NCI-H460 (cell line): ENCODE measurements at regions not wholly inside any gene's neighbourhood (a gene's known extent, or its start where the extent isn't known, plus 50 kb on each side); places are given as distances from the start of the nearest gene placed in this dataset.

Experiments
- DNase-seq: peaks from one replicate; pipeline ENCODE4 v3.0.0-alpha.2; 2016; ENCODE audit warnings: low read depth; ENCODE audit errors: extremely low read depth

DNA sequence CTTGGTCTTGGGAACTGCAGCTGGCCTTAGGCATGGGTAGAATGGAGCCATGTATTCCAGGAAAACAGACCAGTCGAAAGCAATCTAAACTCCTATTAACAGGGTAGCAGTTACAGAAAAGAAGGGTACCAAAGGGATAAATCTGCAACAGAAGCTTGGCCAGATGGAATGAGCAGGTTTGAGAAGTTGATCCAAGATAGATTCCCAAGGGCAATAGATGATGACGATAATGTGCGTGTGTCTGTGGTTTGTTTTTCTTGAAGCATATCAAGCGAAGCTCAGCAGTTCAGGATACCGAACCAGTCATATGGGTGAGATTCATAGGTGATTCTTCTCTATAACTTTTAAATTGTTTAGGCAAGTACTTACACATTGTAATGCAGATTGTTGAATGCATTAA lies 203.8 kb upstream of the SEMA6D start:
- DNase-seq, result no peak

DNA sequence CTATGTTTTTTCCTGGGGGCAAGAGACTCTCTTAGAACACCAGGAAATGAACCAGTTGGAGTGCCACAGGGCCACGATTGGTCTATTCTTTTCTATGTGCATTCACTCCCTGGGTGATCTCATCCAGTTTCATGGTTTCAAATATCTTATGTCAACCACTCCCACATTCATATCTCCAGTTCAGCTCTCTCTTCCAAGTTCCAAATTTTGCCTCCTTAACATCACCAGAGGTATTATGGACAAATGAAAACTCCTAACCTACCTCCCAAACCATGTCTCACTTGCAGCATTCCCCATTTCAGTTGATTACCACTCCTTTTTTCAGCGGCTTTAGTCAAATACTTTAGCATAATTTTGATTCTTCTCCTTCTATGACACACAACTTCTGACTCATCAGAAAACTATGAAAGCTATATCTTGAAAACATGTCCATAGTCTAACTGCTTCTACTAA lies 203.1 kb upstream of the SEMA6D start:
- DNase-seq, result no peak

DNA sequence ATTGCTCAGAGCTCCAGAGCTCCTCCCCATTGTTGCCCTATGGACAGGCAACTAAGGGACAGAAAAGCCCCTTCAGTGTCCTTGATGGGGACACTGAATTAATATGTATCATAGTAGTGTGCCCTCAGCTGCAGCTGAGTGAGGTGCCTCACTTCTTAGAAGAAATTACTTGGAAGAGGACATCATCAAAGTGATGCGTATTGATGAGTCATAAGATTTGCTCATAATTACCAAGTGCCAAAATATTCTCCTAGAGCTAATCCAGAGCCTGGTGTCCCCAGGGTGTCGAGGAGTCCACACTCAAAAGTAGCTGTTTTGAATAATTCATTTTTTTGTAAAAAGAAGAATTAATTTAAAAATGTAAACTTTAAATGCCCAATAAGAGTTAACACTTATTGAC lies 200.7 kb upstream of the SEMA6D start:
- no peak for DNase-seq

DNA sequence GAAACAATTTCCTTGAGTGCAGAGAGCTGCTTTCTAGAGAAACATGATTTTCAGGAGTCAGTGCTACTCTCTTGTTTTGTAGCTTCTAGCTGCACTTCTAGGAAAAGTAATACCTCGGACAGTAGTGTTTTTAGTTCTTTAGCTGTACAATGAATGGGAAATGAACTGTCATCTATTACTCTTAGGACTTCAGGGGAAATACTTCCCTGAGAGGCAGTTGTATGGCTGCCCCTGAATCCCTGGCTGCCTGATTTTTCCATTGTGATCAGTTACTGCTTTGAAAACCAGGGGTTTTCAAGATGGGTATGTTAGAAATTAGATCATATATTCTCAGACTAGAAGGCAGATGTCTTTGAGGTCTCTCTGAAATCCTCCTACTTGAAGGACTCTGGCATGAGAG lies 200.3 kb upstream of the SEMA6D start:
- no peak for DNase-seq

DNA sequence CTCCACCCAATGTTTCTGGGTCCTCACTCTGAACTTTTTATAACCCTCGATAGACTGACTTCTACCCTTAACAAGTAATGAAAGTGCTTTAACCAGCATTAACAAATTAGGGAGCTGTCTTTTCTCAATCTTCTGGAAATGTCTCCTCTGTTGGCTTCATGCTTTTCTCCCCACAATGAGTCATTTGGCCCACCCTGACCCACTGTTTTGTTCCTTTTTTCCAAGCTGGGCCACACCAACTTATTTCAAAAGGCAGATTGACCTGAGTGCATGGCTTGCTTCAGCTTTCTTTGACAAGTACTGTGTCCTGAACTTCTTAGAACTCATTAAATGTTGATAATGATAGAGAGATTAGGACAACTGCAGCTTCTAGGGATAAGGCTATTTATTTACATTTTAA lies 199.6 kb upstream of the SEMA6D start:
- DNase-seq, result no peak

DNA sequence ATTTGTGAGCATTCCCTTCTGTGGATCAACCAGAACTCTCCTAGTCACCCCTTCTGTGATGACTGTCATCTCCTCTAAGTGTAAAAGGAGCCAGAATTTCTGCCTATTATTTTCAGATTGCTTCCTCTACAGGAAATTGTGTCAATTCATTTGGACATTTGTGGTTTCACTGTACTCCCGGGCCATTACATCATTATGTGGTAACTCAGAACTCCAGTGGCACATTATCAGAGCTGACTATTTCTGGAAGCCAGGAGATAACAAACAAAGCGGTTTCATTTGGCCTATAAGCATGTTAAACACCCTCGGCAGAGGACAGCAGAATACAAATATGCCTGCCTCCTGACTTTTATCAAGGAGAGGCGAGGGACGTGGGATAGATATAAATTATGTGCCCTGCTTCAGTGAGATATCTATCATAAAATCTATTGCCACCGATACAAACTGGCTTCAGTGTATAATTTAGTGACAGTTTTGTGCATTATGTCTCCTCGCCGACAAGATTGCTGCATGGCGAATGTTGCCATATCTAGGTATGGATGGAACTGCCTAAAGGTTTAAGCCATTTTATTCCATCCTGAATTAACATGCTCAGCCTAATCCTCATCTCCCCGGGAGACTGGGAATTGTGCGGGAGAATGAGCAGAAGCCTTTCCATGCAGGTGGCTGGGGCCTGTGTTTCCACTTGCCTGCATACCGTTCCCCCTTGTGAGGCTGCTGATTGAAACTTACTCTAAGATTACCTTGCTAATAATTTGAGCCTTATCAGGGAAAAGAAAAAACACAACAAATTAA lies 193.4 kb upstream of the SEMA6D start:
- DNase-seq, result no peak

DNA sequence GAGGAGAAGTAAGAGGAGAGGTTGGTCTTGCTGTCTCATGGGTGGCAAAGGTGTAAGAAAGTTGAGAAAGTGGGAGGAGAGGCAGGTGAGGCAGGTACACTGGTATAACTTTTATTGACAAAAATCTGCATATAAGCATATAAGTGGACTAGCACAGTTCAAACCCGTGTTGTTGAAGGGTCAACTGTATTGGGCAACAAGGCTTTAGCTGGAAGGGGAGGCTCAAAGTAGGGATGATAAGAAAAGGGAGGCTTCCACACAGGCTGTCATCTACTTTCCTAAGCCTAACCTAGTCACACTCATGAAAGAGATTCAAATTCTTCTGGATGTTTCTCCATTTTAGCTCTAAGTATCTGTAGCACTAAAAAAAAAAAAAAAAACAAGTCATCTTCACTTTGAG lies 188.1 kb upstream of the SEMA6D start:
- no peak for DNase-seq

DNA sequence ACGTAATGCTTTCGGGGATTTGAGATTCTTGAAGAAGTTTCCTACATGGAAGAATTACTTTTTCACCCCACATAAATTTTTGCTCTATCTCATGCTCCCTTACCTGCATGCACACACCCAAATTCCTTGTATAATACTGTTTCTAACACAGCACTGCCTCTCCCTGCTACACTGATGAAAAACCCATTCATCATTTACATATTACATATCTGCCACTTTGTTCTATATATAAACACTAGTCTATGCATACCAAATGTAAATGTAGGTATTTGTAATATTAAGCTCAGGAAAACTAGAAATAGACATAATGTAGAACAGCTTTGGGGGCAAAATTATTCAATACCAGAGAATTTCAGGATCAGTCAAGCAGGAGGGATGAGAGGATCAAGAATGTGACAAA lies 182.6 kb upstream of the SEMA6D start:
- no peak for DNase-seq

DNA sequence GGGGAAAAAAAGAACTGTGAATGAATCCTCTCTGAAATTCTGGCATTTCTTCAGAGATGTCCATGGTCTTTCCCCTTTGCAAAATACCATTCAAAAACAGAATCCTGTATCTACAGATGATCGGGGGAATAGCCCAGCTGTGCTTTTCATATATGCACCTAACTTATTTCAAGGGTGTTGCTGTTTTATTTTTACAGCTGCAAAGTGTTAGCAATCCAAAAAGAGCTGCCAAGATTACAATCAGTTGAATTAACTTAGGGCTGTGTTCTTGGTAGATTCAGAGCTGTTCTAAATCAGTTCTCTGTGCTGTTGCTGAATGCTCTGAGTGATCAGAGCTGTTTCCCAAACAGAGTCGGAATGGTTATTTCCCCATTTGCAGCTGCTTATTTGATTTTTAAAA lies 175.7 kb upstream of the SEMA6D start:
- no peak for DNase-seq

DNA sequence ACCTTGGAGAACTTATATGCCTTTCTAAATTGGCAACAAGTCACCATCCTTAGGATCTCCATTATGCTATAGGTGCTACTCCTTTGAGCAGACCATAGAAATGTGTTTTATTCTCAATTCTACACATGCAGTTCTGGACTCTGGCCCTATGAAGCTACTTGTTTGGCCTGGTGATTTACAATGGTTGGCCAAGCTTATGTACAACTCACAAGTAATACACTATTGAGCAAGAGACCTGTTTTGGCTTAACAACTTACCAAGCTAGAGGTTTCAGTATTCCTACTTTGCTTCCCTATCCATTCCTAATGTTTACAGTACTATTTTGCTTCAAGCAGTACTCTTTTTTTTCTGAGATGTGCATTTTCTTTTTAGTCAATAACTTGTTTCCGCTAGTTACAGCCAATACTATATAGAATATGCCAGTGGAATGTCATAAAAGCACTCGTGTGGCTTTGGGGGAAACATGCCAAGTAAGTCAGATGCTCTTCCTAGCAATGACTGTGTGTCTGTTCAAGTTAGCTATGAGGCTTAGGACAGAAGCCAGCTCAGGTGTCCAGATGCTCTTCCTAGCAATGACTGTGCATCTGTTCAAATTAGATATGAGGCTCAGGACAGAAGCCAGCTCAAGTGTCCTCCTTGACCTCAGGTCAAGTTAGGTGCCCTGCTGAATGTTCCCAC lies 174.9 kb upstream of the SEMA6D start:
- DNase-seq, result no peak

DNA sequence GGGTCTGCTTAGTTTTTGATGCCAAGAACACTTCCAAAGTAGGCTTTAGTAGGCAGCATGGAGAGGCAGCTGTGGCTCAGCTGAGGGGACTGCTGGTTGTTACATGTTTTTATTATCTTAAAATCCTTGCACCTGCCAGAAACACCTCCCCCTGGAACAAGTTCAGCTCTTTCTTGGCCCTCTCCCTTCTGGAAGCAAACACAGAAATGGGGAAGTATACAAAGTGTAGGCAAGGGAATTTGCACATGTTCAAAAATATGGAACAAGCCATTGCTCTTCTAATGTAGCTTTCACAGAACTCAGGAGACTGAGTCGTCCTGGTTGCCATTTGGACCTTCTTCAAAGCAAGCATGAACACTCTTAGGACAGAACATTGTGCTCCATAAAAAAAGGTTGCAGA lies 169.1 kb upstream of the SEMA6D start:
- no peak for DNase-seq

DNA sequence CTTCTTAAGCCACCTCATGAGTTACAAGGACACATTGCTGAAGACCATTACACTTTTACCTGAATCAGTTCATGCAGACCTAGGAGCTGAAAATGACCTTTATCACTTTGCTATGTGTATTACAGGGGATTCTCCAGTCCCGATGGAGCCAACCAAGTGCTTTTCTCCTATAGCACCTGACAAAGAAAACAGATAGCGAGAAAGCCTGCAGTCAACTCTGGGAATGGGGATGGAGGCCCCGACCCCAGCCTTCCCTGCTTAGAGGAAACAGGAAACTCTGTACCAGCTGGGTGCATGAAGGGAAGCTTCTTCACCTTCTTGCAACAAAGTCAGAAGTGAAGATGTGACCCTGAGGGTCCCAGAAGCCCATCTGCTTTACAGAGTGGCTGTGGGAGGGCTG lies 168.3 kb upstream of the SEMA6D start:
- no peak for DNase-seq

DNA sequence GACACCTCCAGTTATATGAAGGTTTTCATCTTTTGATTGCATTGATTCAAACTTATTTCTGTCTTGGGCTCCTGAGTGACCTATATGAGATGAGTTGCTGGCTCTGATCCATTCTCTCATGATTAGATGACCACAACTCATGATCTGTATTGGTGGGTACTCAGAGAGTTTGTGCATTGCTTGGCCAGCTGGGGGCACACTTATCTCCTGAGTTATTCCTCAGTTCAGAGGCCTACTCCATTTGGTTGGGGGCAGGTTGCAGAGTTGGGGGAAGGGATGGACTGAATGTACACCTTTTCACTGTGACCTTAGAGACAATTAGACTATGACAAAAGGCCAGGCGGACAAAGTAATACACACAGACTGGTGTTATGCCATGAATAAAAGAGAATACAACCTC lies 166.2 kb upstream of the SEMA6D start:
- DNase-seq, result no peak

DNA sequence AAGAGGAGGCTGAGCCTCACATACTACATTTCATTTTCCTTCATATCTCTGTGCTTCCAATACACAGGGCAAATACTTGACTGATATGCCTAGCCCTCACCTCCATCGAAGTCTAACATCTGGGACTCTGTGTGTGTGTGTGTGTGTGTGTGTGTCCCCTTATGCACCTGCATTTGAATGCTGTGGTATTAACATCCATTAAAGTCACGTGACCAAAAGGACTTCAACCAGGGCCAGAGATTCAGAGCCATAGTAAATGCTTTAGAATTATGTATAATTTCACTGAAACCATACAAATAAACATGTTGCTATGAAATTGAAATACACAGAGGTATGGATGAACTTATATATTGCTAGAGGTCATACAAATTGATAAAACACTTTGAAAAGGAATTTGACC lies 165.8 kb upstream of the SEMA6D start:
- no peak for DNase-seq

DNA sequence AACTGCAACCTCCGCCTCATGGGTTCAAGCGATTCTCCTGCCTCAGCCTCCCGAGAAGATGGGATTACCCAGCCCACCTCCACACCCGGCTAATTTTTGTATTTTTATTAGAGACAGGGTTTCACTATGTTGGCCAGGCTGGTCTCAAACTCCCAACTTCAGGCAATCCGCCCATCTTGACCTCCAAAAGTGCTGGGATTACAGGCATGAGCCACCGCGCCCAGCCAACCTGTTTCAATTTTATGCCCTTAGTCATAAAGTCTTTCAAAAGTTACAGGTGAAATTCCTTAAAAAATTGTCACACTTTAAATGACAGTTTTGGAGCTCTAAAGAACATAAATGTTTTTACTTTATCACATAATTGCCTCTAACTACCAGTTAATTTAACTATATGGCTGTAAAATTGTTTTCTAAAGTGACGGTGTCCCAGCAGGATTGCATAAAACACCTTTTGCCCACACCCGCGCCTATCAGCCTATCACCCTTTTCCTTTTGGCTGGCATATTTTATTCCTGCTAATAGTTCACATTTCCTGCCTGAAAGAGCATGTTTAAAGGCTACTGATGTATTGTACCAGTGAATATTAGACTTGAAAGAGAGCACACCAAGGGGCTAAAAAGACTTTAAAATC lies 164.2 kb upstream of the SEMA6D start:
- no peak for DNase-seq

DNA sequence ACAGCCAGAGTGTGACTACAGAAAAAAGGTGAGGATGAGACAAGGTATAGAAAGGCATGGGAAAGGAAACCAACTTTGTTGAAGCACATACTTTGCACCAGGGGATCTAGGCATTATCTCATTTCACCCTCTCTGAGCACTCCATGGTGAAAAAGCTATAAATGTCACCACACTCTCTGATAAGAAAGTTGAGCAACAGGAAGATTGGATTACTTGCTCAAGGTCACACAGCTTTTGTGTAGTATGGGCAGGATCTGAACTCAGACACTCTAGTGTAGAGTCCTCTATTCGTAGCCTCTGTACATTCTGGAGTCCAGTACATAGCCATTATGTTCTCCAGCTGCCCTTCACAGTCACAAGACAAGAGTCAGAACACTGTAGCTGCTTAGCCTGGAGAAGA lies 163.4 kb upstream of the SEMA6D start:
- DNase-seq, result no peak

DNA sequence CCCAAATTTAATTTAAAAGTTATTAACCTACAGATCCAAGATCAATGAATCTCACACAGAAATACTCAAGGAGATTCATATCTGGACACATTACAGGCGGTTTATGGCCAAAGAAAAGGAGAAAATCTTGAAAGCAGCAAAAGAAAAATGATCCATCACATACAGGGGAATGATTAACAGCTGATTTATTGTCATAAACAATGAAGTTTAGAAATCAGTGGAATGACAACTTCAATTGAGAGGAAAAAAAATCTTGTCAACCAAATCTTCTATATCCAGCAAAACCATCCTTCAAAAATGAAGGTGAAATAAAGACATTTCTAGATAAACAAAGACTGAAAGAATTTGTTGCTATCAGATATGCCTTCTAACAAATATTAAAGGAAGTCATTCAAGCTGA lies 156.2 kb upstream of the SEMA6D start:
- no peak for DNase-seq

DNA sequence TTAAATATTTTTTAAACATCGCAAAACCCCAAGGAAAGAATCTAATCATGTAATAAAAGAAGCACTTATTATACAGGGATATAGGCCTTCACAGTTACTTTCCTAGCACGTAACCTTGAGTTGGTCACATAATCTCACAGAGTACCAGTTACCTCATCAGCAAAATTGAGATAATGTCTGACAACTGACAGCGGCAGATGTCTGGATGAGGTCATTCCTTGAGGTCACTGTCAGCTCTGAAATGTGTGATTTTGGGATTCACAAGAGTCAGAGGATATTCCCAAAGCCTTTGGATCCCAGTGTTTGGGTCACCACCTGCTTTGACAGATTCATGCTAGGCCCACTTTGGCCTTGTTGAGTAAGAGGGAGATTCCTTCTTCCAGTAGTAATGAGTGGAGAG lies 151.4 kb upstream of the SEMA6D start:
- no peak for DNase-seq

DNA sequence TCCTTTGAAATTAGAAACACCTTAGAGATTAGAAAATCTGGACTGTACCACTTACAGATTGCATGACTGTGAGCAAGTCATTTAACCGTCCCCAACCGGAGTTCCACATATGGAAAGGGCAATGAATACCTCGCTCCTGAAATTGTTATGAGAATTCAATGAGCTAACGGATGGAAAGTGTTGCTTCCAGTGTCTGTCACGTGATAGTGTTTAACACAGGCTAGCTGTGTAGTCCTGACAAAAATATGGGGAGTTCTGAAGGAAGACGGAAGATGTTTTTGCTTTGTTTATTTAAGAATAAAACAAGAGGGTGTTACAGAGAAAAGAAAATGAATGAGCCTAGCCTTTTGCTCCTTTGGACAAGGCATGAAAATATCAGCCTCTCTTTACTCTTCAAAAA lies 150.7 kb upstream of the SEMA6D start:
- no peak for DNase-seq

DNA sequence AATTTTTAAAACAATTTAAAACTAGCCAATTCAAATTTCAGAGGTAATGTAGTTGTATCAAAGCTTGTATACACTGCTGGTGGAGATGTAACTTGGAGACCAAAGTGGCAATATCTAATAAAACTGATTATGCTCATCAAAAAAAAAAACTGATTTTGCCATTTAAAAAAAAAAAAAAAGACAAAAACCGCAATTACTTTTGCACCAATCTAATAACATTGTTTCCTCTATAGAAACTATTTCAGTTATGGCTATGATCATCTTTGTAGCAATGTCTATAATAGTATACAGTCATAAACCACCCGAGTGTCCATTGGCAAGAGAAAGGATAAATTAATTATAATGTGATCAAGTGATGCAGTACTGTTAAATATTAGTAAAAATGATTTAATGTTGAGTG lies 149.3 kb upstream of the SEMA6D start:
- DNase-seq, result no peak

DNA sequence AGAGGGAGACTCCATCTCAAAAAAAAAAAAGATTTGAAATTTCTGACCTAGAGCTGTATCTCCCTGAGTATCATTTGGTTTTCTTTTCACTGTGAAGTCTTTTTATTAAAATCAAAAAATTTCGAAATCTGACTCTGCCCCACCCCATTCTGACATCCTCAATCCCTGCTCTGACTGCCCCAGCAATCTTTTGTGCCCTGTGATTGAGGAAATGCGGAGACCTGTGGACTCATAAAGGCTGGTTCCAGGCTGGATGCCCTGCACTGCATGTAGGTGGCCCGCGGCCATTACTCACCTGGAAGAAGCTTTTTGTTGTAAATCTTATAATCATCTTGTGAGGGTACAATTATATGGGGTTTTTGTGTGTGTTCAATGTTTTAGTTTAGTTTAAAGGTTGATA lies 147.3 kb upstream of the SEMA6D start:
- DNase-seq, result no peak

DNA sequence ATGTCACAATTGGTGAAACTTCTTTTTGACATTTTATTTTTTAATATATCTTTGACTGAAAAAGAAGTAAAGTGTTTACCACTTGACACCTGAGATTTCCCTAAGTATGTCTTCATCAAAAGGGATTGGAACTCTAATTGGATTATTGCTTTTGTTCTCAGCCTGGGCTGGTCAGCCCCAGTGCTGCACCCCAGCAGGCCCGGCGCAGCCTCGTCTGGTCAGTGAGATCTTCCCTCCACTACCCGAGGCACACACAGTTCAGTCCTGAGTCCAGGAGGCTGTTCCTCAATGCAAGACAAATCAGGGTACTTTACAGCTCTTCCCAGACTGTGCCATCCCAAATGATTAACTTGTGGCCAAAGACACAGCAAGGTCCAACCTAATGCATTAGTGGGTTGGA lies 146.9 kb upstream of the SEMA6D start:
- DNase-seq, result no peak
